HG03066 (cell line): ENCODE measurements at regions not wholly inside any gene's neighbourhood (a gene's known extent, or its start where the extent isn't known, plus 50 kb on each side); places are given as distances from the start of the nearest gene placed in this dataset.
"Not testable (repeated sequence)": the region's sequence is repeated elsewhere in the genome, so short reads cannot be mapped to it uniquely, and the experiment has no call there.

ENCODE experiments used
- ATAC-seq: cut with Tn5 transposase; IDR thresholded peaks from one replicate; pipeline ENCODE4 v1.9.1; 2021; ENCODE audit warnings: low read depth; ENCODE audit not compliant: unreplicated experiment

- not testable (repeated sequence) for ATAC-seq
Observed at GRCh38 chr6:66166713-66167112, 459.7 kb upstream of the EYS start.

GRCh38 chr6:66161546-66162108 is 454.6 kb upstream of the EYS start:
- no peak for ATAC-seq

GRCh38 chr6:66159937-66160336 is 452.9 kb upstream of the EYS start:
- ATAC-seq, result no peak

GRCh38 chr6:66153247-66153646 is 446.2 kb upstream of the EYS start:
- no peak for ATAC-seq

GRCh38 chr6:66149132-66149531 is 442.1 kb upstream of the EYS start:
- no peak for ATAC-seq

GRCh38 chr6:66145867-66146266 is 438.8 kb upstream of the EYS start:
- no peak for ATAC-seq

DNA sequence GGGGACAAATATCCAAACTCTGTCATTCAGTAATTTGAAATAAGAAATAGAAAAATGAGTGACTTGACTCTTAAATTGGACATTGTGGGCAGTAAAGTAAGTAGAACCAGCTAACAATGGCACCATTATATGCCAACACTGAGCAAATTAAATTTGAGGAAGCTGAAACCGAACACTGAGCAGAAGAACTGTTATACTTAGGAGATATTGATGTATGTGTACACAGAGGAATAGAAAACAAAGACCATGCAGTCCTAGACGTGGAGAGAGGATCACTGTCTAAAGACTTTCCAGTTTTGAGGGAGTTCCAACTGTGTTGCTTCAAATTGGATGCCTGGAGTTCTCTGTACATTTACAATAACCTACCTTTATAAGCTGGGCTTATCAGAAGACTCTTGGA is 427.0 kb upstream of the EYS start:
- no peak for ATAC-seq

DNA sequence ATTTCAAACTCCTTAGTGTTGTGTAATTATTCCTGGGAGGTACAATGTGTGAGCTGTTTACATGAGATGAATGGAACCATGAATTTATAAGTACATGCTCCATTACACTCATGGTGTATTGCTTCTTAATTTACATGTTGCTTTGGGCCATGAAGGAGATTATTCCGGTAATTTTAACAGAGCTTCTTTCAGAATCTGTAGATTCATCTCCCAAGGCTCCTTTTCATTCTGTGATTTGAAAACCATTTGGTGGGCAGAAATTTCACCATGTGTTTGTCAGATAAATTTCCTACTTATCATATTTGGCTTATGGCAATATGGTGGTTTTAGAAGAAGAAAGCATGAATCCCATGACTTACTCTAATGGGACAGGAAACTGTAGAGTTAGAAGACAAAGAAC is 421.6 kb upstream of the EYS start:
- ATAC-seq, result no peak

DNA sequence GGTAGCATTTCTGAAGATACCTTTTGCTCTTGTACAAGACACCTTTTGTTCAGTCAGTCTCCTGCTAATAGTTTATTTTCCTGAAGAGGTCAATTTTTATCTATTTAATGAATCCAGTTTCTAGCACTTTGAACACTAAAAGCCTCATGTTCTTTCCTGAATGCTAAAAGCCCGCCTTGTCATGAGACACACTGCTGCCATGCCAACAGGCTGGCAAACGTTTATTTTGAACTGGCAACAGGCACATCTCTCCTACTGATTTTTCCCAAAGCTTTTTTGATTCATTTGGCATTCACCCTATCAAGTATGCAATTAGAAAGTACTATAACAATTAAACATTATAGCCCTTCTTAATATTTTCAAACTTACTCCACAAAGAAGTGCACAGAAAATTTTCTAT is 421.2 kb upstream of the EYS start:
- no peak for ATAC-seq

GRCh38 chr6:66127061-66127460 is 420.0 kb upstream of the EYS start:
- ATAC-seq, result no peak

DNA sequence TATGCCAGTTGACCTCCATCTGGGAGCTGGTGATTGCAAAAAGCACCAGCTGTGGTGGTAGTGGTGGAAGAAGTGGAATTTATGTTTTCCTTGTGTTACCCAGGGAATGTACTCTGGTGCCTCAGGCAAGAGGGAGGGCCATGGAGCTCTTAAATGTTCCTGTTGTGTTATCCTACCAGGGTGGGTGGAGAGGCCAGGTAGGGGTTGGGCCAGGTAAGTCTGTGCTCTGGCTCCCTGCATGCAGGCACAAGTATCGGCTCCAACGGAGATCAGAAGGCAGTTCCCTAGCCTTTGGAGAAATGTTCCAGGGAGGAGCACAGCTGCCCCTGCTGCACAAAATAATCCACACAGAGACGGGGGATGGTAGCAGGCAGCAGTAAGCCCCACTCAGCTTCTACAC is 419.3 kb upstream of the EYS start:
- no peak for ATAC-seq

DNA sequence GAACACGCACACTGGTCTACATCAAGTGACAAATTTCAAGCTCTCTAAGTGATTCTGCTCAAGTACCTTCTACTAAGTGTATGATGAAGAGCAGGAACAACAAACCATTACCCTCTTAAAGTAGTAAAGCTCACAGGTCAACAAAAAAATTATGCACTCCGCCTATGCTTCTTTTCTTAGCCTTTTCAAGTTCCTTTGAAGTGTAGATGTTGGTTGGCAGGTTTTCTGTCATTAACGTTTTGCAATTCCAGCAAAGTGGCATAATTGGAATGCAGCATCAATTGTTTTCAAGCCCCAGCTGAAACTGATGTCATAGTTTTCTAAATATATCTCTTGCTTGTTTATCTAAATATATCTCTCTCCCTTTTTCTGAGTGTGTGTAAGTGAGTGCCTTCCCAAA is 396.9 kb upstream of the EYS start:
- no peak for ATAC-seq

DNA sequence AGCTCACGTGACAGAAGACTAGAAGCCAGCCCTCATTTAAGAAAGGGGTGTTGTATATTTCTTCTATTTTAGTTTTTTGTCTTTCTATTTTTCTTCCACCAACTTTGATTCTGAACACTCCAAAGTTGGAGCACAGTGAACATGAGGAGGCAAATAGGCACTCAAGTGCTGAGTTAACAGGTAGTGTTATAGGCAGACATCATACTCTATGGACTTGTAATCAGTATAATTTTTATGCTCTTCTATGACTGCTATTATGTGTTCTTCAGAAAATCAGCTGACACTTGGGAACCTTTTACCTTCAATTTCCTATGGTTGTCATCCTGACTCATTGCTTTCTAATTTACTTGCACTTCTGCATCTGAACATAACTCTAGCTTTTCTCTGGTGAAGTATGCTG is 396.3 kb upstream of the EYS start:
- no peak for ATAC-seq

DNA sequence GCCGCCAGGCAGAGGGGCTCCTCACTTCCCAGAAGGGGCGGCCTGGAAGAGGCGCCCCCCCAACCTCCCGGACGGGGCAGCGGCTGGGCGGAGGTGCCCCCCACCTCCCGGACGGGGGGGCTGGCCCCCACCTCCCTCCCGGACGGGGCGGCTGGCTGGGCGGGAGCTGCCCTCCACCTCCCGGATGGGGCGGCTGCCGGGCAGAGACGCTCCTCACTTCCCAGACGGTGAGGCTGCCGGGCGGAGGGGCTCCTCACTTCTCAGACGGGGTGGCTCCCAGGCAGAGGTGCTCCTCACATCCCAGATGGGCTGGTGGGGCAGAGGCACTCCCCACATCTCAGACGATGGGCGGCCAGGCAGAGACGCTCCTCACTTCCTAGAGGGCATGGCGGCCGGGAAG is 389.7 kb upstream of the EYS start:
- ATAC-seq, result no peak

DNA sequence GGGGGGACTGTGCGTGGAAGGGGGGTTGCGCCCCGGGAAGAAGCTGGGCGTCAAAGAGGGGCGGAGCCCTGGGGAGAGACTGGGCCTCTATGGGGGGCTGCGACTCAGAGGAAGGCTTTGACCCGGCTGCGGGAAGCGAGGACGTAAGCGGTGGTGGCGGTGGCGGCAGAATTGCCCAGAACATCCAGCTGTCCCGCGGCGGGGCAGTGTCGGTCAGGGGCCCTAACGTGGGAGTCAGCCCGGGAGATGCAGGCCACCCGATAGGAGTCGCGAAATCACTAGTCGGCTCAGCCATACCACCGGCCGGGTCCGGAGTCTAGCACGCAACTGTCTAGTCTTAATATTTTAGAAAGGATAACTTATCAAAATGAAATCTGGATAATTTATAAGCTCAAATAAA is 387.6 kb upstream of the EYS start:
- ATAC-seq, result no peak

- ATAC-seq, result not testable (repeated sequence)
Observed at GRCh38 chr6:66092306-66092705, 385.3 kb upstream of the EYS start.

DNA sequence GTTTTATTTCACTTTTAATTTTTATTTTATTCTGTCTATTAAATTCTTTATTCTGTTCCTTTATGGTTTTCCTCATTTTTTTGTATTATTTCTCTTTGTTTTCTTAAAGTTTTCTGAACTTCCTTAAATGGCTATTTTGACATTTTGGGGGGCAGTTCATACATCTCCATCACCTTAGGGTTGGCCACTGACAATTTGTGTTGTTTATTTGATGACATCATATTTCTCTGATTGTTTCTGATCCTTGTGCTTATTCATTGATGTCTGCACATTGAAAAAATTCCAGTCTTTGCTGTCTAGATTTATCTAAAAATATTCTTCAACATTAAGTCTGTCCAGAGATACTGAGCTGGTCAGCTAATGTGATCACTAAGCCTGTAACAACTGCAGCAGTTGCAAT is 379.5 kb upstream of the EYS start:
- ATAC-seq, result no peak

DNA sequence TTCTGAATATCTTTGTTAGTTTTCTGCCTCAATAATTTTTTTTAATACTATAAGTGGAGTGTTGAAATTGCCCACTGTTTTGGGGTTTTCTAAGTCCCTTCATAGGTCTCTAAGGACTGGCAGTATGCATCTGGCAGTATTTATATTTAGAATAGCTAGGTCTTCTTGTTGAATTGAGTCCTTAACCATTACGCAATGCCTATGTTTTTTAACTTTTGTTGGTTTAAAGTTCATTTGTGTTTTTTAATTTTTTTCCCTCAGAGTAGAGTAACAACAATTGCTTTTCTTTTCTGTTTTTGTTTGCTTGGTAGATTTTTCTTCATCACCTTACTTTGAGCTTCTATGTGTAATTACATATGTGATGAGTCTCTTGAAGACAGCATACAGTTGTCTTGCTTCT is 375.9 kb upstream of the EYS start:
- no peak for ATAC-seq

DNA sequence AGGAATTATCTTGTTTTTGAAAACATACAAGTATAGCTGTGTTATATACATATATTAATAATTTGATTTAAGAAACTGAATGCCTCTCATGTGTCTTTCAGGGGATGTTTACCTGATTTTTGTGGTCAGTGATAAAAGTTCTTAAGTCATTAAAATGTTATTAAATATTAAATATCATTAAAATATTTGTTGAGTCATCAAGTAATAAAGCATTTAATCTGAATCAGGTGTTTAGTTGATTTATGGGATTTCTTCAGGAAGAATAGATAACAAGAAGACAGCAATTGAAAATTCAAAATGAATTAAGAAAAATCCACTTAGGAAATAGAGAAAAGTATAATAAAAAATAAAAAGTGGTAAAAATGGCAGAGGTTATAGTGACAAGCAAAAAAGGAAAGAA is 361.9 kb upstream of the EYS start:
- ATAC-seq, result no peak

DNA sequence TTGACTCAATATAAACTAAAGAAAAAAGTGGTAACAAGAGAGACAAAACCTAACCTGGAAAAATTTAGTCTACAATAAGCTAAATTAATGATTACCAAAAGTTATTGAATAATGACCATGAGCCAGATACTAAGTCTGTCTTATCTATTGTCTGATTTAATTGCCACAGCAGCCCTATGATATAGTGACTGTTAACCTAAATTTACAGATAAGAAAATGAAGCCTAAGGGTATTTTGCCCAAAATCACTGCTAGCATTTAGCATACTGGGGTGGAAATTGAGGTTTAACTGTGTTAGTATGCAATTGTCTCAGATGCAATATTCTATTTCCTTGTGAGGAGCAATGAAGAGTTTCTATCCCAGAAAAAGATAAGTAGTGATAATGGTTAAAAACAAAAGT is 361.0 kb upstream of the EYS start:
- ATAC-seq, result no peak

DNA sequence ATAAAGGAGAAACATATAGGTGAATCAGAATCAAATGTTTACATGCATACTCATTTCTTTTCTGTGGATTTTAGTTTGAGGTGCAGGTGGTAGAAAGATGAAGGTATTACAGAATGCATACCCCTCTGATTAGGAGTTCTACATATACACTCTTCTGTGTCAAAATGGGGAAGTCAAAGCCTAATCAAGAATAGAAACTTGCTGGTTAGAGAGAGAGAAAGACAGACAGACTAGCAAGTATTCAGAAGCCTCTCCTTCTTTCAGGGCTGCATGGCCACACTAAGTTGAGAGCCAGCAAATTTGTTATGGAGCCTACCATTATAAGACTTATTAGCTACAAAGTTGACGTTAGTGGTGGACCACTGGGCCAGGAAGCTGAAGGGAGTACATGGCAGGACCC is 358.3 kb upstream of the EYS start:
- ATAC-seq, result no peak

GRCh38 chr6:66057034-66057433 is 350.0 kb upstream of the EYS start:
- ATAC-seq, result no peak

- no peak for ATAC-seq
Observed at GRCh38 chr6:66054967-66055366, 347.9 kb upstream of the EYS start.
